ENCODE measurements at regions not wholly inside any gene's neighbourhood (a gene's known extent, or its start where the extent isn't known, plus 50 kb on each side); places are given as distances from the start of the nearest gene placed in this dataset.

DNA sequence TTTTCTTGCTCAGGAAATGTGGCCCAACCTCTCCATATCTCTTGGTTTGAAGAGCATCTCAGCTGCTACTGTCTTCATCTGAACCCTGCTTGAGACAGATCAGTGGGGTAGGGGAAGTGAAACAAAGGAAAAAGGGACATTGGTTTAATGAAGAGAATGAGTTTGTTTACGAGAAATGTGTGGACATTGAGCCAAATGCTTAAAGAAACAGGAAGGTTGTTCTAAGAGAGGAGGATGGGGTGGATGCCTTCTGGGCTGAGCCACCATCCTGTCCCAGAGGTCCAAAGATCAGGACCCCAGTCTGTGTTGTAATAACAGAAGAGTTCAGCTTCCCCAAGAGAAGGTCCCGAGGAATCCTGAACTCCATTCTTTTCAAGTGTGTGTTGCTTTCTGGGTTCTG is 369.7 kb downstream of the INSC start:
- TF ChIP-seq, protein P1, sequence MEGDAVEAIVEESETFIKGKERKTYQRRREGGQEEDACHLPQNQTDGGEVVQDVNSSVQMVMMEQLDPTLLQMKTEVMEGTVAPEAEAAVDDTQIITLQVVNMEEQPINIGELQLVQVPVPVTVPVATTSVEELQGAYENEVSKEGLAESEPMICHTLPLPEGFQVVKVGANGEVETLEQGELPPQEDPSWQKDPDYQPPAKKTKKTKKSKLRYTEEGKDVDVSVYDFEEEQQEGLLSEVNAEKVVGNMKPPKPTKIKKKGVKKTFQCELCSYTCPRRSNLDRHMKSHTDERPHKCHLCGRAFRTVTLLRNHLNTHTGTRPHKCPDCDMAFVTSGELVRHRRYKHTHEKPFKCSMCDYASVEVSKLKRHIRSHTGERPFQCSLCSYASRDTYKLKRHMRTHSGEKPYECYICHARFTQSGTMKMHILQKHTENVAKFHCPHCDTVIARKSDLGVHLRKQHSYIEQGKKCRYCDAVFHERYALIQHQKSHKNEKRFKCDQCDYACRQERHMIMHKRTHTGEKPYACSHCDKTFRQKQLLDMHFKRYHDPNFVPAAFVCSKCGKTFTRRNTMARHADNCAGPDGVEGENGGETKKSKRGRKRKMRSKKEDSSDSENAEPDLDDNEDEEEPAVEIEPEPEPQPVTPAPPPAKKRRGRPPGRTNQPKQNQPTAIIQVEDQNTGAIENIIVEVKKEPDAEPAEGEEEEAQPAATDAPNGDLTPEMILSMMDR (IDR thresholded peaks at IDR 0.05) = no peak
- TF ChIP-seq POLR2AphosphoS5 (IDR thresholded peaks at IDR 0.05; ENCODE audit: low read depth, low read length) (no peak), TCF7L2 (IDR thresholded peaks at IDR 0.05; ENCODE audit: low read depth, low read length) (no peak)
- TF ChIP-seq, protein P2, sequence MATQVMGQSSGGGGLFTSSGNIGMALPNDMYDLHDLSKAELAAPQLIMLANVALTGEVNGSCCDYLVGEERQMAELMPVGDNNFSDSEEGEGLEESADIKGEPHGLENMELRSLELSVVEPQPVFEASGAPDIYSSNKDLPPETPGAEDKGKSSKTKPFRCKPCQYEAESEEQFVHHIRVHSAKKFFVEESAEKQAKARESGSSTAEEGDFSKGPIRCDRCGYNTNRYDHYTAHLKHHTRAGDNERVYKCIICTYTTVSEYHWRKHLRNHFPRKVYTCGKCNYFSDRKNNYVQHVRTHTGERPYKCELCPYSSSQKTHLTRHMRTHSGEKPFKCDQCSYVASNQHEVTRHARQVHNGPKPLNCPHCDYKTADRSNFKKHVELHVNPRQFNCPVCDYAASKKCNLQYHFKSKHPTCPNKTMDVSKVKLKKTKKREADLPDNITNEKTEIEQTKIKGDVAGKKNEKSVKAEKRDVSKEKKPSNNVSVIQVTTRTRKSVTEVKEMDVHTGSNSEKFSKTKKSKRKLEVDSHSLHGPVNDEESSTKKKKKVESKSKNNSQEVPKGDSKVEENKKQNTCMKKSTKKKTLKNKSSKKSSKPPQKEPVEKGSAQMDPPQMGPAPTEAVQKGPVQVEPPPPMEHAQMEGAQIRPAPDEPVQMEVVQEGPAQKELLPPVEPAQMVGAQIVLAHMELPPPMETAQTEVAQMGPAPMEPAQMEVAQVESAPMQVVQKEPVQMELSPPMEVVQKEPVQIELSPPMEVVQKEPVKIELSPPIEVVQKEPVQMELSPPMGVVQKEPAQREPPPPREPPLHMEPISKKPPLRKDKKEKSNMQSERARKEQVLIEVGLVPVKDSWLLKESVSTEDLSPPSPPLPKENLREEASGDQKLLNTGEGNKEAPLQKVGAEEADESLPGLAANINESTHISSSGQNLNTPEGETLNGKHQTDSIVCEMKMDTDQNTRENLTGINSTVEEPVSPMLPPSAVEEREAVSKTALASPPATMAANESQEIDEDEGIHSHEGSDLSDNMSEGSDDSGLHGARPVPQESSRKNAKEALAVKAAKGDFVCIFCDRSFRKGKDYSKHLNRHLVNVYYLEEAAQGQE (IDR thresholded peaks at IDR 0.05; ENCODE audit: insufficient read depth in 1 of 2, low read depth in 2 of 2, low read length in 1 of 2) = no peak

Data from Panc1 (cell line).